ENCODE measurements at regions not wholly inside any gene's neighbourhood (a gene's known extent, or its start where the extent isn't known, plus 50 kb on each side); places are given as distances from the start of the nearest gene placed in this dataset.

DNA sequence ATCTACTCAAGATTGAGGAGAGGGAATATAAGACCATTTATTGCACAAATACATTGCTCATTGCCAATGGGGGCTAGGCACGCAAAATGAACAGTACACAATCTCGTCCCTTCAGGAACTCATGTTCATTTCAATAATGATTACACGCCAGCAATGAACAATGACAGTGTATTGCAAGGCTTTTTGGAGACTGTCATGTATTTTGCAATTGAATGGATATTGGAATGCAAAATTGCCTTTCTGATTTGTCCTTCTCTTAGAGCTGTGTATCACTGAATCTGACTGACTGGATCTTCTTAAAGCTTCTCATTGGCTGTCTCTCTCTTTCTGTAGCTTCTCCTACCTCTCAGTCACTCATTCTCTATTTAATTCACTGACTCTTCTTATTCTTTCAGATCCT lies 400.2 kb upstream of the DCN start:
- H3K4me1 Mint-ChIP-seq (ENCODE audit: insufficient read depth, unreplicated experiment), result peaks cover 14% of the 10 kb centered on the region
- POLR2A ChIA-PET, result interaction anchor here (0.7 to 1.2 kb wide), 2 partner anchors 32 to 33 kb away, joined by 3 to 5 read pairs; no protein-coding TSS in a partner anchor

DNA sequence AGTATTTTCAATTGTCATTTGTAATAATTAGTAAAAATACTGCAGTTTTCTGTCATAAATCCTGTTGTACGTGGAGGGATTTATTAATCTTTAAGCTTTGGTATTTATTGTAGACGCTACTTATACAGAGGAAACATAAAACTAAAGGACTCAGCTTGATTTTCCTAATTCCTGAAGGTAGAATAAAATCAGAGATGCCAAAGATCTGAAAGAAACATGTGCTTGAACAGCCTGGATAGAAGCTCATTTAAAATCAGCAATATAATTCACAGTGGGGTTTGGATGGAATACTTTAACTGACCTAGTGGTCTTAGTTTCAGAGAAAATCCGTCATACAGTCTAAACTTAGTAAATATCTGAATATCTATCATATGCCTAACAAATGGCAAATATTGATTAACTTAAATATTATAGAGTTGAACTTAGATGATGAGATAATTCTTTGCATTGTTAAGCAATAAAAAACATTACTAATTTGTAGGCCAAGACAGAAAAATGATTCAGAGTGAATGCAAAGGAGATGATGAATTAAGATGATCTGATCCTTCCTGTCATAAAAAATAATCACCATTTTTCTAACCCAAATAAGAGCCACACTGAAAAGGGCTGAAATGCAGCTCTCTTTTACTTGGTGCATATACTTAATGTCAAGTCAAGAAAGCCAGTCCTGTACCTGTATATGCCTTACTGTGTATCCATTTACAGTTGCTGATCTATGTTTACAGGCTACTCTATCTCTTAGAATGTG lies 397.1 kb upstream of the DCN start:
- Mint-ChIP-seq H3K27ac (ENCODE audit: low read depth, unreplicated experiment) (peak overlapping the region; percentile 84), H3K27me3 (ENCODE audit: insufficient read depth, unreplicated experiment) (no peaks in the 10 kb centered on the region), H3K4me3 (ENCODE audit: unreplicated experiment) (no peak overlapping the region), H3K4me1 (ENCODE audit: insufficient read depth, unreplicated experiment) (peaks cover 17% of the 10 kb centered on the region), H3K36me3 (ENCODE audit: insufficient read depth, unreplicated experiment) (no peaks in the 10 kb centered on the region), H3K9me3 (ENCODE audit: unreplicated experiment) (no peaks in the 10 kb centered on the region)
- TF ChIP-seq, protein P1, sequence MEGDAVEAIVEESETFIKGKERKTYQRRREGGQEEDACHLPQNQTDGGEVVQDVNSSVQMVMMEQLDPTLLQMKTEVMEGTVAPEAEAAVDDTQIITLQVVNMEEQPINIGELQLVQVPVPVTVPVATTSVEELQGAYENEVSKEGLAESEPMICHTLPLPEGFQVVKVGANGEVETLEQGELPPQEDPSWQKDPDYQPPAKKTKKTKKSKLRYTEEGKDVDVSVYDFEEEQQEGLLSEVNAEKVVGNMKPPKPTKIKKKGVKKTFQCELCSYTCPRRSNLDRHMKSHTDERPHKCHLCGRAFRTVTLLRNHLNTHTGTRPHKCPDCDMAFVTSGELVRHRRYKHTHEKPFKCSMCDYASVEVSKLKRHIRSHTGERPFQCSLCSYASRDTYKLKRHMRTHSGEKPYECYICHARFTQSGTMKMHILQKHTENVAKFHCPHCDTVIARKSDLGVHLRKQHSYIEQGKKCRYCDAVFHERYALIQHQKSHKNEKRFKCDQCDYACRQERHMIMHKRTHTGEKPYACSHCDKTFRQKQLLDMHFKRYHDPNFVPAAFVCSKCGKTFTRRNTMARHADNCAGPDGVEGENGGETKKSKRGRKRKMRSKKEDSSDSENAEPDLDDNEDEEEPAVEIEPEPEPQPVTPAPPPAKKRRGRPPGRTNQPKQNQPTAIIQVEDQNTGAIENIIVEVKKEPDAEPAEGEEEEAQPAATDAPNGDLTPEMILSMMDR (IDR thresholded peaks at IDR 0.05; ENCODE audit: unreplicated experiment), result no peak
- intact Hi-C loops (cut with micrococcal nuclease), result loop anchor here (2.0 to 10.0 kb wide), 4 partner anchors 233 to 1075 kb away; partner anchors contain the start of gene BTG1
- POLR2A ChIA-PET, result interaction anchor here (0.6 to 4.0 kb wide), 13 partner anchors 24 to 664 kb away, joined by 3 to 38 read pairs (median 5); partner anchors contain the start of gene BTG1
- no TSS peak for BruUV-seq (replicated peaks)
- CTCF ChIA-PET, result interaction anchor here (0.5 to 5.5 kb wide), 15 partner anchors 16 to 665 kb away, joined by 3 to 23 read pairs (median 3); no protein-coding TSS in a partner anchor
- no peak for DNase-seq (ENCODE audit: unreplicated experiment)

More for the DNA sequence above, 400.2 kb upstream of the DCN start:
- TF ChIP-seq, protein P1 (IDR thresholded peaks at IDR 0.05; ENCODE audit: unreplicated experiment), result no peak
- no peaks in the 10 kb centered on the region for H3K27me3 Mint-ChIP-seq (ENCODE audit: insufficient read depth, unreplicated experiment)
- H3K4me3 Mint-ChIP-seq (ENCODE audit: unreplicated experiment), result no peak overlapping the region
- DNase-seq (ENCODE audit: unreplicated experiment), result no peak
- CTCF ChIA-PET, result interaction anchor here (0.7 to 0.8 kb wide), 2 partner anchors 16 to 199 kb away, joined by 3 to 5 read pairs; no protein-coding TSS in a partner anchor
- BruUV-seq (replicated peaks), result no TSS peak
- H3K9me3 Mint-ChIP-seq (ENCODE audit: unreplicated experiment), result no peaks in the 10 kb centered on the region
- intact Hi-C loops (cut with micrococcal nuclease), result no loop called here
- H3K27ac Mint-ChIP-seq (ENCODE audit: low read depth, unreplicated experiment), result no peak overlapping the region
- no peaks in the 10 kb centered on the region for H3K36me3 Mint-ChIP-seq (ENCODE audit: insufficient read depth, unreplicated experiment)

DNA sequence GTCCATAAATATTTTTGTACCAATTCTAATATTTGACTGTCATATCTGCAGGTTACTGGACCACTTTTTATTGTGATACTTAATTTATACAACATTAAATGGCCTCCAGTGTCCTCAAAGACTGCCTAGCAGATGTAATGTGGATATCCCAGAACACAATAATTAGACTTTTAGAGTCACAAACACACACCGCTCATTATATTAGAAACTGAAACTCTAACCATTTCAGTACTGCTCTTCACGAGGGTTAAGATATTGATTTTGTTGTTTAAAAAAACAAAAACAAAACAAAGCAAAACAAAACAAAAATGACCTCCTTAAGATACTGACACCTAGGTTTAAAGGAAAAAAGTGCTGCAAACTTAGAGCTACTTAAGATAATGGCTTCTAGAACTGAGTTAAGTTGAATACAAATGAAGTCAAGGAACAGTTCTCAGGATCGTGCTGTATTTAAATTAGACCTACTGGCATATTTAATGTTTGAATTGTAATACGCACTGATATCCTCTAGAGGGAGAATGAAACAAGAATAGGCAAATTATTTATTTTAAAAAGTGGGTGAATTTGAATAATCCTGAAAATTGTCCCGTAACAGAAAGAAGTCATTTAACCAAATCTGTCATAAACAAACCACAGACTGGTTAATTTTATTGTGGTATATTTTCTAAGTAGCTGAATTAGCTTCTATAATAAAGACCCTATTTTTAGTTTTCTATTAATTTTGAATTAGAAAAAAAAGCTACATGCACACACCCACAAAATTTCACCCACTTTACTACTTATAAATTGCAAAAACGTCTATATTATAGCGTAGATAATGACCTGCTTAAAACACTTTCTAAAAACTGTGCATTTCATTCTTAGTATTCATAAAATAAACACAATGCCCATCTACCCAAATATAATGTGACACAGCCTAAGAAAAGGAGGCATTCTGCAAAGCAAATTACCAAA lies 395.2 kb upstream of the DCN start:
- H3K27me3 Mint-ChIP-seq (ENCODE audit: insufficient read depth, unreplicated experiment), result no peaks in the 10 kb centered on the region
- CTCF ChIA-PET, result interaction anchor here (0.6 to 5.5 kb wide), 13 partner anchors 10 to 566 kb away, joined by 3 to 23 read pairs (median 4); no protein-coding TSS in a partner anchor
- H3K36me3 Mint-ChIP-seq (ENCODE audit: insufficient read depth, unreplicated experiment), result no peaks in the 10 kb centered on the region
- peak overlapping the region; percentile 85 for H3K27ac Mint-ChIP-seq (ENCODE audit: low read depth, unreplicated experiment)
- TF ChIP-seq, protein P1 (IDR thresholded peaks at IDR 0.05; ENCODE audit: unreplicated experiment), result peak; percentile 52
- H3K9me3 Mint-ChIP-seq (ENCODE audit: unreplicated experiment), result no peaks in the 10 kb centered on the region
- no TSS peak for BruUV-seq (replicated peaks)
- intact Hi-C loops (cut with micrococcal nuclease), result loop anchor here (1.0 to 10.0 kb wide), 5 partner anchors 196 to 1077 kb away; partner anchors contain the start of gene BTG1
- DNase-seq (ENCODE audit: unreplicated experiment), result peak; percentile 32
- POLR2A ChIA-PET, result interaction anchor here (0.5 to 4.0 kb wide), 19 partner anchors 11 to 666 kb away, joined by 3 to 38 read pairs (median 3); partner anchors contain the start of gene BTG1
- peak overlapping the region; percentile 57 for H3K4me3 Mint-ChIP-seq (ENCODE audit: unreplicated experiment)
- H3K4me1 Mint-ChIP-seq (ENCODE audit: insufficient read depth, unreplicated experiment), result peaks cover 20% of the 10 kb centered on the region

Data from MCF 10A (cell line).